Upper lobe of left lung (tissue), 6 donors: ENCODE measurements at regions not wholly inside any gene's neighbourhood (a gene's known extent, or its start where the extent isn't known, plus 50 kb on each side); places are given as distances from the start of the nearest gene placed in this dataset.

Experiments
- ATAC-seq, 2 donors: fragments of 200-7000 bp; cut with Tn5 transposase; one replicate each; pipeline ENCODE4 v1.9.1; 2022; ENCODE audit warnings: mild to moderate bottlenecking in 2 of 2, moderate library complexity in 2 of 2; ENCODE audit not compliant: low FRiP score in 2 of 2
- DNase-seq, 2 donors: peaks; one replicate each; pipeline ENCODE4 v3.0.0-alpha.2; 2019 to 2020
- H3K27ac ChIP-seq, 4 donors: fragments of 200-600 bp; sonication (generic); one replicate each; pipeline ENCODE4 v1.5.1; 2016 to 2019
- H3K27me3 ChIP-seq, 4 donors: fragments of 200-600 bp; sonication (generic); one replicate each; pipeline ENCODE4 v1.5.1; 2017 to 2019
- H3K36me3 ChIP-seq, 4 donors: fragments of 200-600 bp; sonication (generic); one replicate each; pipeline ENCODE4 v1.5.1; 2016 to 2019
- H3K4me1 ChIP-seq, 4 donors: fragments of 200-600 bp; sonication (generic); one replicate each; pipeline ENCODE4 v1.5.1; 2018 to 2019
- H3K4me3 ChIP-seq, 4 donors: fragments of 200-600 bp; sonication (generic); one replicate each; pipeline ENCODE4 v1.5.1; 2017 to 2019; ENCODE audit warnings: mild to moderate bottlenecking in 2 of 4, moderate library complexity in 1 of 4
- H3K9me3 ChIP-seq, 4 donors: fragments of 200-600 bp; sonication (generic); one replicate each; pipeline ENCODE4 v1.5.1; 2018 to 2019
- CTCF ChIP-seq, 6 experiments: fragments of 450-650 bp in 4 of 6; fragments of 200-600 bp in 2 of 6; sonication (generic) in 2 of 6; IDR thresholded peaks; one replicate each; pipeline ENCODE4 v1.5.1; 2016 to 2019; ENCODE audit warnings: antibody characterized with exemption in 6 of 6
- EP300 ChIP-seq, 4 donors: sonication (generic); formaldehyde crosslinking; IDR thresholded peaks; one replicate each; pipeline ENCODE4 v1.5.1; 2017; ENCODE audit warnings: antibody characterized with exemption in 4 of 4, control low read depth in 2 of 4
- POLR2A ChIP-seq, 4 donors: fragments of 450-650 bp; IDR thresholded peaks; one replicate each; pipeline ENCODE4 v1.5.1; 2016 to 2017; ENCODE audit warnings: antibody characterized with exemption in 4 of 4, mild to moderate bottlenecking in 2 of 4
- POLR2AphosphoS5 ChIP-seq, 2 donors: sonication (generic); formaldehyde crosslinking; IDR thresholded peaks; one replicate each; pipeline ENCODE4 v1.5.1; 2017; ENCODE audit warnings: antibody characterized with exemption in 2 of 2
- WGBS, 2 donors: methylation state at CpG; one replicate each; pipeline ENCODE4 v1.1.5; 2017 to 2018; 5-methylcytosine and 5-hydroxymethylcytosine counted together
- donor health status: DM: no; HTN: no; CAD: no; lungs with moderate emphysema.
- donor health status: DM: no; HTN: yes; CAD: no; lungs with severe emphysema.

DNA sequence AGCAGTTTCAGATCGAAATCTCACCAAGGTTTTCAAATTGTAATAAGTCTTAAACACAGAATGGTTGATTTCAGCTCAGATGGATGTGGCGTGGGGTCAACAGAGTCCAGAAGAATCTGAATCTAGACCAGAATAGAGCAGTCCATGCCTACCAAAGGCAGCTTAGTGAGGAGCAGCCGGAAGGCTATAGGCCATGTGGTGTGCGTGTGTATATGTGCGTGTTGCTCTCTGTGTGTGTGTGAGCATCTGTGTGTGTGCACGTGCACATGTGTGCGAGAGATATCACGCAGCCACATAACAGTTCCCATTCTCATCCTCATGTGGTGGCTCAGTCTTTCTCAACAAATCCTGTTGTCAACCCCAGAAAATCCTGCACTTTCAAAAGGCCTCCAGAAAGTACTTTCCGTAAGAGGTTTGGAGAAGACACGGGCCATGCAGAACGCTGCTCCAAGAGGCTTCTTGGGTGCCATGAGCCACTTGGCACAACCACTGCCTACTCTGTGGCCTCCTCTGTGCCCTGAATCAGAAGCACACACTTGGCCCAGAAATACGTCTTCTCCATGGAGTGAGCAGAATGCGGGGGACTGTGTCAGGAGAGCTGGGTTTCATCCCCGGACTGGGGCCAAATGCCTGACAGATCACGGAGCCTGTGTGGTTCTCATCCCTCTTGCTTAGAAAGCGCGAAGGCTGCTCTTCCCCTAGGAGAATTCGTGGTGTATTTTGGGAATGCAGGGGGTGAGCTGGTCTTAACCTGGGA lies 67.3 kb downstream of the ACKR3 start:
- 86 to 87% methylated on average over 18 of the region's 18 CpGs for WGBS, 2 donors
- Histone ChIP-seq H3K27me3 (no peaks in the 10 kb centered on the region), H3K4me3 (no peak overlapping the region), H3K27ac (no peak overlapping the region), H3K9me3 (peaks cover 0 to 12% (median 10%) of the 10 kb centered on the region in 4 donors), H3K4me1 (peaks cover 0 to 1% (median 0%) of the 10 kb centered on the region in 4 donors), H3K36me3 (no peaks in the 10 kb centered on the region)
- DNase-seq (peak in 1 of 2 donors; percentile 6), ATAC-seq (no peak)
- no peak for TF ChIP-seq POLR2AphosphoS5 (IDR thresholded peaks at IDR 0.05)
- no peak for TF ChIP-seq CTCF (IDR thresholded peaks at IDR 0.05)
- no peak for TF ChIP-seq EP300 (IDR thresholded peaks at IDR 0.05)
- TF ChIP-seq POLR2A (IDR thresholded peaks at IDR 0.05) = no peak

GRCh38 chr2:236637686-236638569 lies 68.3 kb downstream of the ACKR3 start:
- TF ChIP-seq POLR2AphosphoS5 (IDR thresholded peaks at IDR 0.05) = no peak
- TF ChIP-seq EP300 (IDR thresholded peaks at IDR 0.05) = no peak
- no peak for TF ChIP-seq CTCF (IDR thresholded peaks at IDR 0.05)
- no peak for TF ChIP-seq POLR2A (IDR thresholded peaks at IDR 0.05)
- peaks cover 0 to 12% (median 10%) of the 10 kb centered on the region in 4 donors for H3K9me3 ChIP-seq
- peak in 1 of 2 donors; percentile 6 for DNase-seq
- 65 to 78% methylated on average over 6 of the region's 6 CpGs for WGBS, 2 donors
- H3K36me3 ChIP-seq = no peaks in the 10 kb centered on the region
- H3K27ac ChIP-seq = no peak overlapping the region
- ATAC-seq = no peak
- H3K4me1 ChIP-seq = peaks cover 0 to 3% (median 0%) of the 10 kb centered on the region in 4 donors
- H3K4me3 ChIP-seq = no peak overlapping the region
- H3K27me3 ChIP-seq = no peaks in the 10 kb centered on the region

GRCh38 chr2:236638707-236639106 lies 69.1 kb downstream of the ACKR3 start:
- 93 to 96% methylated on average over 6 to 7 of the region's 7 CpGs for WGBS, 2 donors
- ATAC-seq (no peak), DNase-seq (peak in 1 of 2 donors; percentile 6)

DNA sequence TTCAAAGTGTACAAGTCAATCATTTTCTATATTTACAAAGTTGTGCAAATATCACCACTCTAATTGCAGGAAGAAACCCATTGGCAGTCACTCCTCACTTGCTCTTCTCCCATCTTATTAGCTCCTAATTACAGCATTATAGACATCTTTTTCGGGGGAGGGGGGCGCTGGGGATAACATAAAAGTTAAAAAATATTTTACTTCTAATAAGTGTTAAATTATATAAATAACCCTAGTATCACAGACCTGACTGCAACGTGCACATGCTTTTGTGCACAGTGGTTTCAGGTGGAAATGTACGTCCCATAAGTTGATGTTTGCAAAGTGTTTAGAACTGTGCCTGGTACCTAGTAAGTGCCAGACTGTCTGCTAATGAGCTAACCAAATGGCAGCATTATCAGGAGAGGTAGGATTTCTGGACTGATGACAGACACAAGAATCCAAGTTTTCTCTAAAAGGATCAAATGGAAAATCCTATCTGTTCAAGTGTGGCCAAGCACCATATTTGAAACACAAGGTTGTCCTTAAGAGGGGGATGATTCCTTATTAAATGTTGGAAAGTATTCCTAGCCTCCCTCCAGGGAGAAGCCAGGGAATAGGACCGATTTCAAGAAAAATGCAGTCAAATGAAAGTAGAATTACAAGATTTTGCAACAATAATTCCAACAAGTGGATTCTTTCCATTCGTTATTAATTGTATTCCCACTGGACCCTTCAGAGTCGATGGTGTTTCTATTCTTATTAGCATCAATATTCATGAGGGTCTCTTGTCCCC lies 70.0 kb downstream of the ACKR3 start:
- no peak for DNase-seq
- Histone ChIP-seq H3K9me3 (peaks cover 0 to 12% (median 10%) of the 10 kb centered on the region in 4 donors), H3K27me3 (no peaks in the 10 kb centered on the region), H3K27ac (no peak overlapping the region), H3K4me1 (peaks cover 0 to 3% (median 0%) of the 10 kb centered on the region in 4 donors), H3K36me3 (no peaks in the 10 kb centered on the region), H3K4me3 (no peak overlapping the region)
- ATAC-seq = no peak
- WGBS, 2 donors = 81 to 82% methylated on average over 7 of the region's 7 CpGs
- TF ChIP-seq POLR2A (IDR thresholded peaks at IDR 0.05) = no peak

More at GRCh38 chr2:236638707-236639106, 69.1 kb downstream of the ACKR3 start:
- Histone ChIP-seq H3K9me3 (peaks cover 0 to 12% (median 10%) of the 10 kb centered on the region in 4 donors), H3K4me1 (peaks cover 0 to 3% (median 0%) of the 10 kb centered on the region in 4 donors), H3K27me3 (no peaks in the 10 kb centered on the region), H3K27ac (no peak overlapping the region), H3K4me3 (no peak overlapping the region), H3K36me3 (no peaks in the 10 kb centered on the region)
- no peak for TF ChIP-seq POLR2A (IDR thresholded peaks at IDR 0.05)

DNA sequence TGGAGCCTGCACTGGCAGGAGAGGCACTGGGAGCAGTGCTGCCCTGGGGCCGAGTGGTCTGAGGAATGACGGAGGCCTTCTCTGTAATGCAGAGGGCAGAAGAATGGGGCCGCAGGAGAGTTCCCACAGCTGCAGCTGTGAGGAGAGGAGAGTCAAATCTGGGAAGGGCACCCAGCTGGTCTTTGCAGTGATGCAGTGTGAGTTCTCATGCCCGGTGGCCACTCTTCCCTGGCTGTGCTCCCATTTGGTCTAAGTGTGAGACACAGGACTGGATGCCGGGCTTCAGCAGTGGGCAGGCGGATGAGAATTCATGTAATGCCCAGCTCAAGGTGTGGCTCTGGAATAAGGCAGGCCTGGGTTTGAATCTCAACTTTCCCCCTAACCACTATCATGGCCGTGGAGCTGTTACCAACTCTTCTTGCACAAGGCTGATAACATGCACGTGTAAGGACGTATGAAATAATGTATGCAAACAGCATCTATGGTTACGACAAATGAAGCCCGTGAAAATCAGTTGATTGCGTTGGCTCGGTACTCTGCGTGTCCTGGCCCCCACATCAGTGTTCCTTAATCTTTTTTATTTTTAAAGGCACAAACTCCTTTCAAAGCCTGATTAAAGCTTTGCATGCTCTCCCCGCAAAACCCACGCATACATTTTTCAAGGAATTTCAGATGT lies 71.6 kb downstream of the ACKR3 start:
- DNase-seq (no peak), ATAC-seq (no peak)
- Histone ChIP-seq H3K4me3 (no peak overlapping the region), H3K27ac (peak overlapping the region in 1 of 4 donors; percentile 41), H3K4me1 (peaks cover 0 to 3% (median 0%) of the 10 kb centered on the region in 4 donors), H3K9me3 (peaks cover 0 to 12% (median 10%) of the 10 kb centered on the region in 4 donors), H3K27me3 (no peaks in the 10 kb centered on the region), H3K36me3 (no peaks in the 10 kb centered on the region)
- WGBS, 2 donors = 86 to 90% methylated on average over 16 of the region's 16 CpGs
- TF ChIP-seq POLR2AphosphoS5 (IDR thresholded peaks at IDR 0.05) (no peak), EP300 (IDR thresholded peaks at IDR 0.05) (no peak), CTCF (IDR thresholded peaks at IDR 0.05) (no peak), POLR2A (IDR thresholded peaks at IDR 0.05) (no peak)
